Hematopoietic multipotent progenitor cell treated with erythropoietin and hydrocortisone succinate and interleukin-3 and kit ligand, for 6 days (in vitro differentiated cells): ENCODE measurements at regions not wholly inside any gene's neighbourhood (a gene's known extent, or its start where the extent isn't known, plus 50 kb on each side); places are given as distances from the start of the nearest gene placed in this dataset.

Experiments used
- DNase-seq: peaks from one replicate; pipeline ENCODE4 v3.0.0-alpha.2; 2015

GRCh38 chr13:99892866-99893504, 78.6 kb downstream of the ZIC5 start:
- no peak for DNase-seq

- DNase-seq = no peak
Measured at GRCh38 chr13:99892196-99892613, 79.4 kb downstream of the ZIC5 start.

- DNase-seq = no peak
Measured at GRCh38 chr13:99886706-99887105, 84.9 kb downstream of the ZIC5 start.

- no peak for DNase-seq
Measured at GRCh38 chr13:99884913-99885312, 86.7 kb downstream of the ZIC5 start.

GRCh38 chr13:99883805-99884204, 87.8 kb downstream of the ZIC5 start:
- DNase-seq = no peak

- no peak for DNase-seq
Measured at GRCh38 chr13:99878921-99879610, 92.5 kb downstream of the ZIC5 start.

GRCh38 chr13:99876651-99877050, 94.9 kb downstream of the ZIC5 start:
- no peak for DNase-seq

- DNase-seq = no peak
Measured at GRCh38 chr13:99875391-99875790, 96.2 kb downstream of the ZIC5 start.

- DNase-seq = no peak
Measured at GRCh38 chr13:99873832-99874430, 97.6 kb downstream of the ZIC5 start.

GRCh38 chr13:99873141-99873540, 98.4 kb downstream of the ZIC5 start:
- DNase-seq = no peak

- DNase-seq = no peak
Measured at GRCh38 chr13:99871249-99871898, 100.2 kb downstream of the ZIC5 start.

GRCh38 chr13:99870541-99870940, 101.0 kb downstream of the ZIC5 start:
- DNase-seq = no peak

- no peak for DNase-seq
Measured at GRCh38 chr13:99869830-99870229, 101.7 kb downstream of the ZIC5 start.

- DNase-seq = no peak
Measured at GRCh38 chr13:99868767-99869166, 102.8 kb downstream of the ZIC5 start.

- DNase-seq = no peak
Measured at GRCh38 chr13:99867535-99868257, 103.9 kb downstream of the ZIC5 start.

- no peak for DNase-seq
Measured at GRCh38 chr13:99866781-99867180, 104.8 kb downstream of the ZIC5 start.

- DNase-seq = no peak
Measured at GRCh38 chr13:99865420-99865930, 106.1 kb downstream of the ZIC5 start.

GRCh38 chr13:99864627-99864990, 107.0 kb downstream of the ZIC5 start:
- DNase-seq = no peak

GRCh38 chr13:99863789-99864626, 107.6 kb downstream of the ZIC5 start:
- no peak for DNase-seq

- DNase-seq = no peak
Measured at GRCh38 chr13:99862244-99862643, 109.3 kb downstream of the ZIC5 start.

GRCh38 chr13:99861771-99862170, 109.8 kb downstream of the ZIC5 start:
- DNase-seq = no peak

GRCh38 chr13:99860745-99861144, 110.8 kb downstream of the ZIC5 start:
- DNase-seq = no peak
